ACC112 (cell line): ENCODE measurements at regions not wholly inside any gene's neighbourhood (a gene's known extent, or its start where the extent isn't known, plus 50 kb on each side); places are given as distances from the start of the nearest gene placed in this dataset.

ENCODE experiments used
- H2AFZ ChIP-seq: fragments of 200-600 bp; sonication (generic); one replicate; pipeline ENCODE4 v1.6.0; 2017; ENCODE audit warnings: antibody characterized with exemption, low read length; ENCODE audit not compliant: unreplicated experiment
- H3K27ac ChIP-seq: fragments of 200-600 bp; sonication (generic); 2 replicates; pipeline ENCODE4 v1.5.1; 2014; ENCODE audit warnings: low read depth, mild to moderate bottlenecking, antibody characterized with exemption, low read length, moderate library complexity
- H3K27me3 ChIP-seq: fragments of 200-600 bp; sonication (generic); 2 replicates; pipeline ENCODE4 v1.6.1; 2014; ENCODE audit warnings: mild to moderate bottlenecking, antibody characterized with exemption, low read length, moderate library complexity, mixed read lengths; ENCODE audit not compliant: insufficient read depth
- H3K36me3 ChIP-seq: fragments of 200-600 bp; sonication (generic); 2 replicates; pipeline ENCODE4 v1.6.1; 2016; ENCODE audit warnings: mild to moderate bottlenecking, antibody characterized with exemption, low read length, moderate library complexity, mixed read lengths; ENCODE audit not compliant: insufficient read depth
- H3K4me1 ChIP-seq: fragments of 200-600 bp; sonication (generic); one replicate; pipeline ENCODE4 v1.6.1; 2016; ENCODE audit warnings: low read length, mixed read lengths; ENCODE audit not compliant: insufficient read depth, unreplicated experiment, control insufficient read depth
- H3K4me3 ChIP-seq: fragments of 200-600 bp; sonication (generic); 2 replicates; pipeline ENCODE4 v1.5.1; 2014; ENCODE audit warnings: mild to moderate bottlenecking, low read depth, low read length
- H3K79me2 ChIP-seq: fragments of 200-600 bp; sonication (generic); one replicate; pipeline ENCODE4 v1.6.0; 2016; ENCODE audit warnings: low read length; ENCODE audit not compliant: control insufficient read depth, unreplicated experiment, insufficient read depth

GRCh38 chr6:24032896-24033688 is 92.9 kb upstream of the NRSN1 start:
- no peak overlapping the region for H2AFZ ChIP-seq
- no peak overlapping the region for H3K4me3 ChIP-seq
- no peaks in the 10 kb centered on the region for H3K79me2 ChIP-seq
- no peaks in the 10 kb centered on the region for H3K36me3 ChIP-seq
- H3K27ac ChIP-seq, result no peak overlapping the region
- no peaks in the 10 kb centered on the region for H3K4me1 ChIP-seq
- no peaks in the 10 kb centered on the region for H3K27me3 ChIP-seq

- H3K4me3 ChIP-seq, result no peak overlapping the region
- H3K4me1 ChIP-seq, result no peaks in the 10 kb centered on the region
- no peaks in the 10 kb centered on the region for H3K79me2 ChIP-seq
- no peak overlapping the region for H3K27ac ChIP-seq
- H3K27me3 ChIP-seq, result no peaks in the 10 kb centered on the region
- no peaks in the 10 kb centered on the region for H3K36me3 ChIP-seq
- no peak overlapping the region for H2AFZ ChIP-seq
These were observed 82.2 kb upstream of the NRSN1 start for GRCh38 chr6:24043848-24044247.

GRCh38 chr6:24051942-24052589 is 73.9 kb upstream of the NRSN1 start:
- Histone ChIP-seq H3K4me1 (no peaks in the 10 kb centered on the region), H3K27ac (no peak overlapping the region), H3K27me3 (no peaks in the 10 kb centered on the region), H2AFZ (no peak overlapping the region), H3K4me3 (no peak overlapping the region), H3K36me3 (no peaks in the 10 kb centered on the region), H3K79me2 (no peaks in the 10 kb centered on the region)

GRCh38 chr6:24052590-24052961 is 73.4 kb upstream of the NRSN1 start:
- no peaks in the 10 kb centered on the region for H3K36me3 ChIP-seq
- no peaks in the 10 kb centered on the region for H3K79me2 ChIP-seq
- H3K27me3 ChIP-seq, result no peaks in the 10 kb centered on the region
- no peak overlapping the region for H3K27ac ChIP-seq
- no peaks in the 10 kb centered on the region for H3K4me1 ChIP-seq
- no peak overlapping the region for H3K4me3 ChIP-seq
- H2AFZ ChIP-seq, result no peak overlapping the region

GRCh38 chr6:24053057-24053456 is 73.0 kb upstream of the NRSN1 start:
- Histone ChIP-seq H3K27ac (no peak overlapping the region), H3K79me2 (no peaks in the 10 kb centered on the region), H2AFZ (no peak overlapping the region), H3K36me3 (no peaks in the 10 kb centered on the region), H3K4me1 (no peaks in the 10 kb centered on the region), H3K4me3 (no peak overlapping the region), H3K27me3 (no peaks in the 10 kb centered on the region)

- Histone ChIP-seq H2AFZ (no peak overlapping the region), H3K79me2 (no peaks in the 10 kb centered on the region), H3K27me3 (no peaks in the 10 kb centered on the region), H3K36me3 (no peaks in the 10 kb centered on the region), H3K4me3 (no peak overlapping the region), H3K4me1 (no peaks in the 10 kb centered on the region), H3K27ac (no peak overlapping the region)
These were observed 71.6 kb upstream of the NRSN1 start for GRCh38 chr6:24054388-24054787.

- H3K27me3 ChIP-seq, result no peaks in the 10 kb centered on the region
- no peaks in the 10 kb centered on the region for H3K36me3 ChIP-seq
- H3K4me3 ChIP-seq, result no peak overlapping the region
- H2AFZ ChIP-seq, result no peak overlapping the region
- H3K27ac ChIP-seq, result no peak overlapping the region
- no peaks in the 10 kb centered on the region for H3K4me1 ChIP-seq
- no peaks in the 10 kb centered on the region for H3K79me2 ChIP-seq
These were observed 69.4 kb upstream of the NRSN1 start for GRCh38 chr6:24056567-24056966.

GRCh38 chr6:24057030-24057429 is 69.0 kb upstream of the NRSN1 start:
- no peaks in the 10 kb centered on the region for H3K79me2 ChIP-seq
- H3K27me3 ChIP-seq, result no peaks in the 10 kb centered on the region
- H2AFZ ChIP-seq, result no peak overlapping the region
- no peaks in the 10 kb centered on the region for H3K4me1 ChIP-seq
- H3K27ac ChIP-seq, result no peak overlapping the region
- H3K36me3 ChIP-seq, result no peaks in the 10 kb centered on the region
- H3K4me3 ChIP-seq, result no peak overlapping the region

GRCh38 chr6:24060982-24061754 is 64.8 kb upstream of the NRSN1 start:
- Histone ChIP-seq H3K27ac (no peak overlapping the region), H3K4me3 (no peak overlapping the region), H3K27me3 (no peaks in the 10 kb centered on the region), H3K4me1 (no peaks in the 10 kb centered on the region), H3K36me3 (no peaks in the 10 kb centered on the region), H2AFZ (no peak overlapping the region), H3K79me2 (no peaks in the 10 kb centered on the region)

- H2AFZ ChIP-seq, result no peak overlapping the region
- H3K79me2 ChIP-seq, result no peaks in the 10 kb centered on the region
- no peaks in the 10 kb centered on the region for H3K4me1 ChIP-seq
- no peaks in the 10 kb centered on the region for H3K27me3 ChIP-seq
- H3K27ac ChIP-seq, result no peak overlapping the region
- H3K36me3 ChIP-seq, result no peaks in the 10 kb centered on the region
- no peak overlapping the region for H3K4me3 ChIP-seq
These were observed 61.9 kb upstream of the NRSN1 start for GRCh38 chr6:24064106-24064505.
